ENCODE measurements at regions not wholly inside any gene's neighbourhood (a gene's known extent, or its start where the extent isn't known, plus 50 kb on each side); places are given as distances from the start of the nearest gene placed in this dataset.

GRCh38 chr11:44403587-44404273 lies 93.8 kb upstream of the ALX4 start:
- TF ChIP-seq CTCF (IDR thresholded peaks at IDR 0.05) (no peak), POLR2A (IDR thresholded peaks at IDR 0.05) (no peak), EP300 (IDR thresholded peaks at IDR 0.05) (no peak)

Data from stomach (tissue), 4 donors.